GM19438 (cell line): ENCODE measurements at regions not wholly inside any gene's neighbourhood (a gene's known extent, or its start where the extent isn't known, plus 50 kb on each side); places are given as distances from the start of the nearest gene placed in this dataset.
"Not testable (repeated sequence)": the region's sequence is repeated elsewhere in the genome, so short reads cannot be mapped to it uniquely, and the experiment has no call there.

Experiments
- ATAC-seq: cut with Tn5 transposase; IDR thresholded peaks from one replicate; pipeline ENCODE4 v1.9.1; 2021; ENCODE audit warnings: low read depth; ENCODE audit not compliant: unreplicated experiment

DNA sequence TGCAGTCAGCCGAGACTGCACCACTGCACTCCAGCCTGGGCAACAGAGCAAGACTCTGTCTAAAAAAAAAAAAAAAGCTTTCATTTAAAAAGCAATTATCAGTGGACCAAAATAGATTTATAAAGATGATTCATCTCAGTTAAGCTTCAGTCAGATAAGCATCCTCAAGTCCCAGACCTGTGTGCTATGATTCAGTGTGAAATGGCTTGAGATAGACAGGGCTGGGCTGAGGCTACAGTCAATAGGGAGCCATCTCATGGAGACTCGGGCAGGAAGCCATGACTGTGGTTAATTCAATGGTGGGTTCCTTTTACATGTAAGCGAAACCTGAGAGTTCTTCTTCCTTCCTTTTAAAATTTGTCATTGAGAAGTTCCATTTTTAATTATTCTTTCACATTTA, 276.0 kb downstream of the TFAP2A start:
- no peak for ATAC-seq

DNA sequence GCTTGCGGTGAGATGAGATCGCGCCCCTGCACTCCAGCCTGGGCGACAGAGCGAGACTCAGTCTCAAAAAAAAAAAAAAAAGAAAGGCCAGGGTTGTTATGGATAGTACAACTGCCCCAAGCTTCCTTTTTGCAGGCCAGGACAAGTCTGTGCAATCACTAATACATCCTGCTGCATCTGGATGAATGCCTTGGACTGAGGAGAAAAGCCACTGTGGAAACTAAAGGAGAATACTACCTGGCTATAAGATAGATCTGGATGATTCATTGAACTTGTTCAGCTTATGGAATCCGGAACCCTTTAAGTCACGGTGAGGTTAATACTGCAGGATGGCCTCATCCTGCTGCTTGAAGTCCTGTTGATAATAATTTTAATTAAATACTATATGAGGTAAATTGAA, 278.2 kb downstream of the TFAP2A start:
- ATAC-seq = no peak

DNA sequence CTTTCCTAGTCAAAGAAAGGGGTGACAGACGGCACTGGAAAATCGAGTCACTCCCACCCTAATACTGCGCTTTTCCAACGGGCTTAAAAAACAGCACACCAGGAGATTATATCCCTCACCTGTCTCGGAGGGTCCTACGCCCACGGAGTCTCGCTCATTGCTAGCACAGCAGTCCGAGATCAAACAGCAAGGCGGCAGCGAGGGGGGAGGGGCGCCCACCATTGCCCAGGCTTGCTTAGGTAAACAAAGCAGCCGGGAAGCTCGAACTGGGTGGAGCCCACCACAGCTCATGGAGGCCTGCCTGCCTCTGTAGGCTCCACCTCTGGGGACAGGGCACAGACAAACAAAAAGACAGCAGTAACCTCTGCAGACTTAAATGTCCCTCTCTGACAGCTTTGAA, 280.7 kb downstream of the TFAP2A start:
- ATAC-seq = not testable (repeated sequence)

DNA sequence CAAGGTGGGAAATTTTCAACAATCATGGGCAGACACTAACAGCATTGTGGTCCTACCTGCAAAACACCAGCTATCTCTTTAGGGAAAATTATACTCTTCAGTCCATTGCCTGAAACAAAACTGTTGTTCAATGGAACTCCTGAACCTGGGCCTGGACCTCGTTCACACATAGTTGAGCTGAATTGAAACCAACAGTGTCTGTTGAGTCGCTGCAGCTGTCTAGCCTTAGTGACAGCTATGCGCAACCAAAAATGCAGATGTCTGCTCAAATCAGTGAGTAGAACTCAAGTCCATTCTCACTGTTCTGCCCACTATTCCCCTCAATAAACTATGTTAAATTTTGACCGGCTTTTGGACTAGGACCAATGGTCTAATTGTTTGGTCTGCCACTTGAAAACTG, 286.2 kb downstream of the TFAP2A start:
- ATAC-seq = no peak

DNA sequence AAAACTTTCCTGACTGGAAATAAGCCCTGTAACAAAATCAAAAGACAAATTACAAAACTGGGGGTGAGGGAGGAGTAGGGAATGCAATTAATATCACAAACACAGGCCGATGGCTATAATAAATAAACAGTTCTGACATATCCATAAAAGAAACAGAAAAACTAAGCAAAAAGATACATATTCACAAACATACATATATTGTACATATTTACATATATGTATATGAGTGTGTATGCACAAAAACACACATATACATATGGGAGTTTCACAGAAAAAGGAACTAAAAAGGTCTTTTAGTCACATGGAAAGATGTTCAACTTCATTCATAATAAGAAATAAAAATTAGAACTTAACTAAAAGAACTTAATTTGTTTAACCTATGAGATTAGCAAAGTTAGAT, 292.7 kb downstream of the TFAP2A start:
- ATAC-seq = no peak

DNA sequence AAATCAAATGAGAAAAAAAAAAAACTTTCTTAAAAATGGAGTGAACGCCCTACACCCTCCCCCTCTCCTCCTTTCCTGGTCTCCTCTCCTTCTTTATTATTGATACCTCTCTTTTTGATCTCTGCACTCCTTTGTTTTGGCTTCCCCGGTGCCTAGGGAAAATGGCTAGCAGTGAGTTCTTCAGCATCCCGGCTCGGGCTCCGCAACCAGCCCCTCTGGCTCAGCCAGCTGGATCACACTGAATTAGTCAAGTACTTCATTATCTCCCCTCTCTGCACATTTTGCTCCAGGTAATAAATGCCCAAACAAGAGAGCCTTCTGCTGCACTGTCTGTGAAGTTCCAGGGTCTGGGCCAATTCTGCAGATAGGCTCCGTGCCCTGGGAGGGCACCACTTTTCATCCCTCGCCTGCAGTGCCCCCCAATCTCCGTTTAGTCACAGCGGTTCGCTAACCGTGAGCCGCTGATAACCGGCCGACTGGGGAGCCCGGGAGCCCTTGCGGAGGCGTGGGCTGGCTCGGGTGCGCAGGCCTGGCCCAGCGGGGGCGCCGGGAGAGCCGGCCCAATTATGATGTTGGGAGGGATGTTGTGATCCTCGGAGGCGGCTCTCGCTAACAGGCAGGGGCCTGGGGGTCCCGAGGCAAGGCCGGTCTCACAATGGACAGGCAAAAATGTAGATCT, 301.9 kb downstream of the TFAP2A start:
- no peak for ATAC-seq

DNA sequence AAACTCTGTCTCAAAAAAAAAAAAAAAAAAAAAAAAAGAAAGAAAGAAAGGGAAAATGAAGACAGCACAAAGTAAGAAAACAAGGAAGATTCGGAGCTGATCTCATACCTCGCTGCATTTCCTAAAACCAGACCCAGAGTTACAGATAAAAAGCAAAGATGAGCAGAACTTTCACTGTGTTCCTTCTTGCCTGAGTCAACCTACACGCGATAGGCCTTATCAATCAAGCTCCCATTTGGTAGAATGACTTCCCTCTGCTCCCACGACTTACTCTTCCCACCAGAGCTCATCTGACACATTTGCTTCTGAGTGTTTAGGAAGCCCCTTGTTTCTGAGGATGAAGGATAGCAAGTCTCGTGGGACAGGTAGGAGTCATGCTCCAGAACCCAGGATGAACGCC, 302.9 kb downstream of the TFAP2A start:
- no peak for ATAC-seq

DNA sequence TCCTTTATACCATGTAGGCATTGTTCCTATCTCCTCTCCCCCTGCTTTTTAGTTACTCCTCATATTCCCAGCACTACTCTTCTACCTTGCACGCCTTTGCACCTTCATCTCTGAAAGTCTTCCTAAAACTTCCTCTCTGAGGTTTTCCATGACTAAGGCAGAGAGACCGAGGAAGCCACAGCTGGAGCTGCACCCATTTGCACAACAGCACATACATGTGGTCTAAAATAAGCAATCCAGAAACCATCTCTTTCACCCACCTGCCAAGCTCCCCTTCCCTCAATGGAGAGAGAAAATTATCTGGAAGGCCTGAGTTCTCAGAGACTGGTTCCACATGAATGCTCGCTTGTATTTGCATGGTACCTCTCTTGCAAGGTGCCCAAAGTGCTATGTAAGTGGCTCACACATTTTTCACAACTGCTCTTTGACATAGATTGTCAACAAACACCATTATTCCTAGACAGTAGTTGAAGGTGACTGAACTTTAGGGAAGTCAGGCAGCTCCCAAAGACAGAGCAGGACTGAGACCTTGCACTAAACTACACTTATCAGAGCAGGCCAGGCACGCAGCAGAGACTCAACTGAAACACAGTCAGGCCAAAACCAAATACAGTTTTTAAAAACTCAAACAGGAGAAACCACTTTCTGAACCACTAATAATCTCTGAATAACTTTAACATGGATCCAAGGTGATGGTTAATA, 313.2 kb downstream of the TFAP2A start:
- no peak for ATAC-seq

DNA sequence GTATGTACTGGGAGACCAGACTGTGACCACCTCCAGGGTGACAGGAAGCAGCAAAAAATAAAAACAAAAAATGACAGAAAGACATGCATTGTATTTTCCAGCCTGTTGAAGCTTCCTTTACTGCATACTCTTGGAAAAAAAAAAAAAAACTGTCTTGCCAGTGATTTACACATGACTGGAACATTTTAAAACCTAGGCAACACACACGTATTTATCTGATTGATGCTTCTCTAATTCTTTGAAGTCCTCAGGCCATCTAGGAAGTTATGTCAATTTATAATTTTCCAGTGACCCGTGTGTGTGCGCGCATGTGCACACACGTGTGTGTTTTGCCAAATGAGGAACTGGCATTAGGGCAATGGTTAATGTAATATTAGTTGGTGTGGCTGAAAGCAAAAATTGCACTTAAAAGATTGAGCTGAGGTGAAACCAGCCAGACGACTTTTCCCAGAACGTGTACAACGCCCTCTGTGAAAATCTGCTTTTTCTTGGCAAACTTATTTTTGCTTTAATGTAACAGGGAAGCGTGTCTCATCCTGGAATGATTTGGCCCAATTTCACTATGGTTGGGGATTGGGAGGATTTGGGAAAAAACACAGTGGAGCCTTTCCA, 315.2 kb downstream of the TFAP2A start:
- ATAC-seq = no peak

DNA sequence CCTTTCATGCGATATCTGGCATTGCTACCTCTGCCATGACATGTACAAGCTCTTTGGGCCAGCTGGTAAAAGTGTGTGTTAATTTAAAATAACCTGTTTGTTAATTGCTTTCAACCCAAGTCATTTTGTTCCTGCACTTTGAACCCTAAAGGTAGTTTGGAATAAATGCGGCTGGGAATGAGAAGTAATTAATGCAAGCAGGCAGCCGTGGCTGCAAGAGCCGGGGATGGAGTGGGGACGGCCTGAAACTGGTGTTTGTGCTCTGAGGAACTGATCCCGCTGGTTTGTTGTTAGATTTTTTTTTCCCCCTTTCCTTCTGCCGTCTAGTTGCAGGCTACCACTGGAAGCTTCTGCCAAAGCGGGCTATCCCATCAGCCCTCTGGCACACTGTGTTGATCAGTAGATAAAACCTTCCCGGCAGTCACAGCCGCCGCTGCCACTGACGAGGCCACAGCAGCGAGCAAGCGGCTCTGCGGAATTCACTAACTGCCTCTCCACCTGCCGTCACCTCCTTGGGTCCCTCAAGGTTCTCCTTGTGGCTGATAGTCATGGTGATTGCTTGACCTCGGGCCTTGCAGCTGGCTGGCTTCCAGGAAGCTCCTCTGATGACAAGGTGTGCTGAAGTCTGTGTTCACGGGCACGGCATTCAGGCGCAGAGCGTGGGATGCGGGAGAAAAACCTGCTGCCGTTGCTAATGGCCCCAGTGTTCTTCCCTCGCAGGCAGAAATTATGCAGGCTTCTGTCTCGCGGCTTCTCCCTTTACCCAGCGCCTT, 315.9 kb downstream of the TFAP2A start:
- ATAC-seq = no peak

DNA sequence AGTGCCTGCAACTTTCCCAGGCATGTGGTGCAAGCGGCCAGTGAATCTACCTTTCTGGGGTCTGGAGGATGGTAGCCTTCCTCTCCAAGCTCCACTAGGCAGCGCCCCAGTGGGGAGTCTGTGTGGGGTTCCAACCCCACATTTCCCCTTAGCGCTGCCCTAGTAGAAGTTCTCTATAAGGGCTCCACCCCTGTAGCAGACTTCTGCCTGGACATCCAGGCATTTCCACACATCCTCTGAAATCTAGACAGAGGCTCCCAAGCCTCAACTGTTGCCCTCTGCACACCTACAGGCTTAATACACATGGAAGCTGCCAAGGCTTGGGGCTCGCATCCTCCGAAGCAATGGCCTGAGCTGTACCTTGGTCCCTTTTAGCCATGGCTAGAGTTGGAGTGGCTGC, 321.6 kb downstream of the TFAP2A start:
- ATAC-seq = no peak

DNA sequence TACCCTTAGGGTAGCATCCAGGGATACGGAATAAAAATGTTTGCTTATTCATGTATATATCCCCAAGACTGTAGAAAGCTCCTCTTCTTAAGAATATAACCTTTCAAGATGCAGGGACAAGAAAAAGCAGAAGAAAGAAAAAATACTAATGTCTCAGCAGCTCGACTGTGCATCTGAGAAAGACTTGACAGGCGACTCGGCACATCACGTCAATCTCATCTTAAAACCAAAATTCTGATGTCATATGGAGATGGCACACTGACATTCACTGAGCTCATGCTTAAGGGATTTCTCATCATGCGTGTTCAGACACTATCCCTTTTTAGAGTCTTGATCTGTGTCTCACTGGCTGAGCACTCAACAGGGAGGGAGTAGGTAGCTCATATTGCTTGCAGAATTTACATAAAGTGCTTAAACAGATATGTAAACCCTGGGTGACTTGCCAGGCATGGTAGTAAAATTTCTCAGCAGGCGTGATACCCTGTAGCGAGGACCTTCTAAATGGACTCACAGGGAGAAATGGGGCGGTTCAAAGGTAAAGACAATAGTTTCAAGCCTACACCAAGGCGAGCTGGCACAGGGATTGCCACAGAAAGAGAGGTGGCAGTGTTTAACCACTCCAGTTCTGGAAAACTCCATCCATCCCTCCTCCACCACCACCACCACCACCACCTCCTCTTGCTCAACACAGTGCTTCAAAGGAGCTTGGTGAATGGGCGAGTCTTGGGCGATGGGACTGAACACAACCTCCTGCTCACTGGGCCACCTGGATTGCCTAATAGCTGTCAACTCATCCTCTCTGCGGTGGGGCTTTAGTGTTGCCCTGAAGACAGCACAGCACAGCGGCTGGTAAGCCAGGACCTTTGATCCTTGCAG, 330.5 kb downstream of the TFAP2A start:
- ATAC-seq = no peak

DNA sequence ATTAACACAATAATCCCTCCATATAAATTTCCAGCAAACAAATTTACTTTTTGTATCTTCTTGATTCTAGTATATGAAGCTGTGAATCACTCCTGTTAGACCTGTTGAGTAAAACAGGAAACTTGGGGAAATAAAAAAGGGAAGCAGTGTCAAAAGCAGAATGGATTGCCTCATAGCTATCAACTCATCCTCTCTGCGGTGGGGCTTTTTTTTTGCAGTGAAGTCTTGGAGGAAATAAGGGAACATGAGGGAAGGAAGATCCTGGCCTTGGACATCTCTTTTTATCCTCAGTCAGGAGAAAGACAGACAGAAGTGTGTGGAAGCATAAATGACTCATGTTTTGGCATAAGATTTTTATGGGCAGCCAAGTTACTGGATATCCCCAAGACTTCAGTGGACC, 332.5 kb downstream of the TFAP2A start:
- no peak for ATAC-seq

DNA sequence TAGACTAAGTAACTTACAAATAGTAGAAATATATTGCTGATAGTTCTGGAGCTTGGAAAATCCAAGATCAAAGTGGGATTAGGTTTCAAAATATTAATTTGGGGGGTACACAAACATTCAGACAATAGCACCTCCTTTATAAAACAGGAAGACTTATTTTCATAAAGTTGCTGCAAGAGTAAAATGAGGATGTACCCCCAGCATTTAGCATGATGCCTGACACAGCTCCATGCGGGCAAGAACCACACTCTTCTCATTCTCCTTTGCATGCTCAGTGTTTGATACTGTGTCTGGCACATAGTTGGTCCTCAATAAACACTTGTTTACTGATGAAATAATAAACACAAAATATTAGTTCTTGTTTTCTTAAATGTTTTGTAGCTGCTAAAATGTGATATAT, 332.9 kb downstream of the TFAP2A start:
- ATAC-seq = no peak

DNA sequence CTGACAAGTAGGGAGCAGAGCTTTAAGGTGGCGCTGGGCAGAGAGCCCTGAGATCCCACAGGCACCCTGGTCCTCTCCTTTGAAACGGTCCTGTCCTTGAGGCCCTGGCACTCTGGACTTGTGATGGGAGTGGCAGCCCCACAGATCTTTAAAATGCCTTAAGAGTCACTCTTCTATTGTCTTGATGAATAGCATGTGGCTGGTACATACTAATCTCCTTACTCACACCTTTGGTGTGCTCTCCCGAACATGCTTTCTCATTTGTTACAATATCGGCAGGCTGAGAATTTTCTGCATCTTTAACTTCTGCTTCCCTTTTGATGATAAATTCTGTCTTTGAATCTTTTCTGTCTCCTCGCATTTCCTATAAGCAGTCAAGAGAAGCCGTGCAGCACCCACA, 333.8 kb downstream of the TFAP2A start:
- no peak for ATAC-seq

DNA sequence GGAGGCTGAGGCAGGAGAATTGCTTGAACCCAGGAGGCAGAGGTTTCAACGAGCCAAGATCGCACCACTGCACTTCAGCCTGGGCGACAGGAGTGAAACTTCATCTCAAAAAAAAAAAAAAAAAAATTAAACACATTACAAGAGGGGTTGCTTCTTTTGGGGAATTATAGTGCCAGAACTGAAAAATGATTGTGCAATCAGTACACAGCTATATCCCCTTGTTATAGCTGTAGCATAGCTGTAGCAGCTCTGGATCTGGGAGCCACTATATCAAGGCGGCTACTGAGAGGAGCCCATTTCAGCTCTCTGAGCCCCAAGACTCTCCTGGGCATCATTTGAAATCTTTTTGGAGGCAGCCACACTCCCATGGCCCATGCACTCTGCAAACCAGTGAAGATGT, 334.3 kb downstream of the TFAP2A start:
- ATAC-seq = no peak

DNA sequence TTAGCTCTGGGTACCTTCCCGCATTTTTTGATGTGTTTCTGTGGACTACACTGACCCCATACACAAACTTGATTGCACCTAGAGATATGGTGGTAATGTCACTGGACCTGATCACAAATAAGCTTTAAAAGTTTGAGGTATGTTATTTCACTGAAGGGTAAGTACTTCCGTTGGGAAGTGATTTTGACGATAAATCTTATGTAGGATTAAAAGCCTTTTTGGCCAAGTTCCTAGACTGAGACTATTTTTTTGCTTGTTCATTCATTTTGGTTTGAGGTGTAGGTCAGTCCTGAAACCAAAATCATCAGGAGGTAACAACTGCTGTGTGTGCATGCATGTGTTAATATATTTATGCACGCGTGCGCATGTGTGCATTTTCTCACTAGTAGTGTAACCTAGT, 336.3 kb downstream of the TFAP2A start:
- no peak for ATAC-seq

DNA sequence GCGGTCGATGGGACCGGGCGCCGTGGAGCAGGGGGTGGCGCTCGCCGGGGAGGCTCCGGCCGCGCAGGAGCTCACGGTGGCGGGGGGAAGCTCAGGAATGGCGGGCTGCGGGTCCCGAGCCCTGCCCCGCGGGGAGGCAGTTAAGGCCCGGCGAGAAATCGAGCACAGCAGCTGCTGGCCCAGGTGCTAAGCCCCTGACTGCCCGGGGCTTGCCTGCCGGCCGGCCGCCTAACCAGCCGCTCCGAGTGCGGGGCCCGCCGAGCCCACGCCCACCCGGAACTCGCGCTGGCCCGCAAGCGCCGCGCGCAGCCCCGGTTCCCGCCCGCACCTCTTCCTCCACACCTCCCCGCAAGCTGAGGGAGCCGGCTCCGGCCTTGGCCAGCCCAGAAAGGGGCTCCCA, 340.1 kb downstream of the TFAP2A start:
- ATAC-seq = not testable (repeated sequence)

DNA sequence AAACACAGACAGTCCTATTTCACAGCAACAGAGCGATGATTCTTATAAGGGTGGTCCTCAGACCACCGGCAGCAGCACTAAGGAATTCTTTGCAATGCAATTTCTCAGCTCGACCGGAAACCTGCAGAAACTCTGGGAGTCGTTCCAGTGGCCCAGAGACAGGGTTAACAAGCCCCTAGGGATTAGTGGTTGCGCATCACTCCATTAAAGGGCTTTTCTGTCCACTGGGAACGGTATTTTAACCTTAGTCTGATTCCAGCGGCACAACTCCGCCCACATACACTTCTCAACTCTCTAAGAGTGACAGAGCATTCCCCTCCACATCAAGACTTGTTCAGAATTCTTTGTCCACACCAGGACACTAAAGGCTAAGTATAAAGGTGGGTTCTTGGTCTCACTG, 341.5 kb downstream of the TFAP2A start:
- no peak for ATAC-seq

DNA sequence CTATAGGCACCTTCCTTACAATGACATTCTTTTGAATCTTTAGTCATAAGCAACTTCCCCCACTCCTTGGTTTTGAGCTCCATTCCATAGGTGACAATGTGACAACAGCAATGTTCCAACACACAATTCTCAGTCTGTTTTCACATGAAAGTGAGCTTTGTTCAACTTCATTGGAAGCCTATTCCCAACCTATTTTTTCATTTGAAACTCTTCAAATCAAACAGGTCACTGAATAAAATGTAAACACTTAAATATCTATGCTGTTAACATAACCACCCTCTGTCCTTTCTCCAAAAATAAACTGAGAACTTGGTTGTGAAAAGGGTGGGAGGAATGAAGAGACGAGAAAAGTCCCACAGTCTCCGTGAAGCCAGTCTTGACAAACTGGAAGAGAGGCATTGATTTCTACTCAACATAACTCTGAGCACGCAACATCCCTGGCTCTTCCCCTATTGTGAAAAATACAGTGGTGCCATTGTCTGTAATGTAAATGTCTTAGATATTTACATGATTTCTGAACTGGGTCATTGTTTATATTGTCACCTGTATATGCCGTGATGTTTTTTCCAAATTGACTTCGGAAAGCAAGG, 343.1 kb downstream of the TFAP2A start:
- ATAC-seq = no peak
